Nephron progenitor cell (in vitro differentiated cells): ENCODE measurements at regions not wholly inside any gene's neighbourhood (a gene's known extent, or its start where the extent isn't known, plus 50 kb on each side); places are given as distances from the start of the nearest gene placed in this dataset.
"Not testable (repeated sequence)": the region's sequence is repeated elsewhere in the genome, so short reads cannot be mapped to it uniquely, and the experiment has no call there.

Source experiments
- DNase-seq: peaks from one replicate; pipeline ENCODE4 v3.0.0; 2021
- H3K27ac Mint-ChIP-seq: 2 replicates; pipeline ENCODE4 v1.8.0; 2021; ENCODE audit warnings: mild to moderate bottlenecking, moderate library complexity, mixed read lengths
- H3K27me3 Mint-ChIP-seq: 2 replicates; pipeline ENCODE4 v1.8.0; 2021; ENCODE audit warnings: mild to moderate bottlenecking, low read depth, mixed read lengths; ENCODE audit not compliant: poor library complexity
- H3K36me3 Mint-ChIP-seq: 2 replicates; pipeline ENCODE4 v1.8.0; 2021; ENCODE audit warnings: low read depth, mixed read lengths
- H3K4me1 Mint-ChIP-seq: 2 replicates; pipeline ENCODE4 v1.8.0; 2021; ENCODE audit warnings: mixed read lengths
- H3K4me3 Mint-ChIP-seq: 2 replicates; pipeline ENCODE4 v1.8.0; 2021; ENCODE audit warnings: mild to moderate bottlenecking, moderate library complexity, mixed read lengths
- H3K9me3 Mint-ChIP-seq: 2 replicates; pipeline ENCODE4 v1.8.0; 2021; ENCODE audit warnings: mild to moderate bottlenecking, moderate library complexity, mixed read lengths
- CTCF ChIP-seq: fragments of 200-600 bp; sonication (generic); IDR thresholded peaks from 2 replicates; pipeline ENCODE4 v1.5.0; 2021; ENCODE audit warnings: antibody characterized with exemption

- no peak overlapping the region for H3K27ac Mint-ChIP-seq
- no peaks in the 10 kb centered on the region for H3K9me3 Mint-ChIP-seq
- no peaks in the 10 kb centered on the region for H3K4me1 Mint-ChIP-seq
- no peaks in the 10 kb centered on the region for H3K36me3 Mint-ChIP-seq
- H3K27me3 Mint-ChIP-seq, result no peaks in the 10 kb centered on the region
- H3K4me3 Mint-ChIP-seq, result no peak overlapping the region
- DNase-seq, result no peak
- no peak for TF ChIP-seq CTCF
These were observed 204.9 kb downstream of the LRRC70 start for GRCh38 chr5:62783374-62784057.

GRCh38 chr5:62780888-62781287 lies 202.3 kb downstream of the LRRC70 start:
- no peaks in the 10 kb centered on the region for H3K27me3 Mint-ChIP-seq
- no peaks in the 10 kb centered on the region for H3K36me3 Mint-ChIP-seq
- TF ChIP-seq CTCF, result no peak
- no peaks in the 10 kb centered on the region for H3K9me3 Mint-ChIP-seq
- H3K4me3 Mint-ChIP-seq, result no peak overlapping the region
- H3K27ac Mint-ChIP-seq, result no peak overlapping the region
- peak; percentile 14 for DNase-seq
- no peaks in the 10 kb centered on the region for H3K4me1 Mint-ChIP-seq

GRCh38 chr5:62780230-62780629 lies 201.6 kb downstream of the LRRC70 start:
- H3K4me1 Mint-ChIP-seq, result no peaks in the 10 kb centered on the region
- no peak overlapping the region for H3K27ac Mint-ChIP-seq
- H3K36me3 Mint-ChIP-seq, result no peaks in the 10 kb centered on the region
- H3K4me3 Mint-ChIP-seq, result no peak overlapping the region
- TF ChIP-seq CTCF, result no peak
- no peaks in the 10 kb centered on the region for H3K27me3 Mint-ChIP-seq
- DNase-seq, result no peak
- no peaks in the 10 kb centered on the region for H3K9me3 Mint-ChIP-seq

- Mint-ChIP-seq H3K4me3 (no peak overlapping the region), H3K36me3 (no peaks in the 10 kb centered on the region), H3K9me3 (no peaks in the 10 kb centered on the region), H3K27ac (no peak overlapping the region), H3K27me3 (no peaks in the 10 kb centered on the region), H3K4me1 (no peaks in the 10 kb centered on the region)
- peak; percentile 79 for TF ChIP-seq CTCF
- DNase-seq, result peak; percentile 36
These were observed 200.4 kb downstream of the LRRC70 start for GRCh38 chr5:62779010-62779422.

GRCh38 chr5:62778316-62779009 lies 199.8 kb downstream of the LRRC70 start:
- H3K36me3 Mint-ChIP-seq, result no peaks in the 10 kb centered on the region
- no peak for TF ChIP-seq CTCF
- no peaks in the 10 kb centered on the region for H3K4me1 Mint-ChIP-seq
- H3K27ac Mint-ChIP-seq, result no peak overlapping the region
- H3K4me3 Mint-ChIP-seq, result no peak overlapping the region
- H3K9me3 Mint-ChIP-seq, result no peaks in the 10 kb centered on the region
- DNase-seq, result no peak
- H3K27me3 Mint-ChIP-seq, result no peaks in the 10 kb centered on the region

GRCh38 chr5:62777081-62777480 lies 198.5 kb downstream of the LRRC70 start:
- not testable (repeated sequence) for H3K4me3 Mint-ChIP-seq, H3K4me1 Mint-ChIP-seq, H3K9me3 Mint-ChIP-seq, DNase-seq, H3K36me3 Mint-ChIP-seq, H3K27me3 Mint-ChIP-seq, H3K27ac Mint-ChIP-seq

GRCh38 chr5:62776592-62776991 lies 198.0 kb downstream of the LRRC70 start:
- not testable (repeated sequence) for H3K9me3 Mint-ChIP-seq, H3K27ac Mint-ChIP-seq, H3K4me1 Mint-ChIP-seq, H3K27me3 Mint-ChIP-seq, H3K4me3 Mint-ChIP-seq, DNase-seq, H3K36me3 Mint-ChIP-seq
